ENCODE measurements at regions not wholly inside any gene's neighbourhood (a gene's known extent, or its start where the extent isn't known, plus 50 kb on each side); places are given as distances from the start of the nearest gene placed in this dataset.

GRCh38 chr4:147313108-147313507 lies 167.8 kb upstream of the EDNRA start:
- no peak for TF ChIP-seq CTCF (IDR thresholded peaks at IDR 0.05; ENCODE audit: insufficient read depth, low read length, poor library complexity, severe bottlenecking)
- TF ChIP-seq EZH2phosphoT487 (conservative IDR thresholded peaks at IDR 0.05; ENCODE audit: low read length): no peak

All from SU-DHL-6 (cell line).